ENCODE measurements at regions not wholly inside any gene's neighbourhood (a gene's known extent, or its start where the extent isn't known, plus 50 kb on each side); places are given as distances from the start of the nearest gene placed in this dataset.

- TF ChIP-seq CTCF (IDR thresholded peaks at IDR 0.05) = no peak
- no peak for TF ChIP-seq ZFX (IDR thresholded peaks at IDR 0.05; ENCODE audit: borderline replicate concordance)
Measured at GRCh38 chr2:200125444-200126284, 170.3 kb downstream of the MAIP1 start.
